Natural killer cell (primary cell): ENCODE measurements at regions not wholly inside any gene's neighbourhood (a gene's known extent, or its start where the extent isn't known, plus 50 kb on each side); places are given as distances from the start of the nearest gene placed in this dataset.

Experiments used
- ATAC-seq, 3 donors: fragments of 150-1000 bp in 2 of 3; fragments of 200-7000 bp in 1 of 3; cut with Tn5 transposase; 1 replicate in 1 of 3; 2 replicates in 2 of 3; pipeline ENCODE4 v1.10.0; 2021; ENCODE audit warnings: mild to moderate bottlenecking in 2 of 3, moderate library complexity in 2 of 3
- DNase-seq, 2 donors: peaks; one replicate each; pipeline versions ENCODE4 v3.0.0 to v3.0.0-alpha.2; 2013 to 2021; ENCODE audit warnings: mixed read lengths in 1 of 2
- H3K27ac ChIP-seq: one replicate; pipeline ENCODE4 v1.5.1; 2013; ENCODE audit warnings: mild to moderate bottlenecking, low read length
- H3K27me3 ChIP-seq: one replicate; pipeline ENCODE4 v1.6.1; 2013; ENCODE audit warnings: low read length; ENCODE audit not compliant: control insufficient read depth, insufficient read depth
- H3K36me3 ChIP-seq: one replicate; pipeline ENCODE4 v1.6.1; 2013; ENCODE audit warnings: low read length; ENCODE audit not compliant: control insufficient read depth, insufficient read depth
- H3K4me1 ChIP-seq: one replicate; pipeline ENCODE4 v1.6.1; 2013; ENCODE audit warnings: low read length; ENCODE audit not compliant: control insufficient read depth, insufficient read depth
- H3K4me3 ChIP-seq: one replicate; pipeline ENCODE4 v1.5.1; 2013; ENCODE audit warnings: low read length
- H3K9me3 ChIP-seq: one replicate; pipeline ENCODE4 v1.6.1; 2013; ENCODE audit warnings: low read length; ENCODE audit not compliant: control insufficient read depth, insufficient read depth
- H3K27ac Mint-ChIP-seq, 2 donors: one replicate each; pipeline ENCODE4 v1.8.0; 2022; ENCODE audit warnings: mild to moderate bottlenecking in 2 of 2, mixed read lengths in 2 of 2, moderate library complexity in 1 of 2
- H3K27me3 Mint-ChIP-seq, 2 donors: one replicate each; pipeline ENCODE4 v1.8.0; 2022; ENCODE audit warnings: low read depth in 2 of 2, mixed read lengths in 2 of 2
- H3K36me3 Mint-ChIP-seq: one replicate; pipeline ENCODE4 v1.8.0; 2022; ENCODE audit warnings: mixed read lengths
- H3K4me1 Mint-ChIP-seq, 2 donors: one replicate each; pipeline ENCODE4 v1.8.0; 2022; ENCODE audit warnings: mixed read lengths in 2 of 2
- H3K4me3 Mint-ChIP-seq: one replicate; pipeline ENCODE4 v1.8.0; 2022; ENCODE audit warnings: mild to moderate bottlenecking, moderate library complexity, mixed read lengths
- H3K9me3 Mint-ChIP-seq, 2 donors: one replicate each; pipeline ENCODE4 v1.8.0; 2022; ENCODE audit warnings: mixed read lengths in 2 of 2
- WGBS: methylation state at CpG from one replicate; pipeline ENCODE4 v1.1.7; 2013; ENCODE audit warnings: missing lambda C conversion rate; ENCODE audit not compliant: insufficient coverage; 5-methylcytosine and 5-hydroxymethylcytosine counted together
- intact Hi-C: fragments of 100-400 bp; cut with micrococcal nuclease; formaldehyde crosslinking; loops from one replicate; pipeline ENCODE4 v1.14.2; 2022
- TF ChIP-seq, protein P1 (sequence below): fragments of 200-600 bp; IDR thresholded peaks from one replicate; pipeline ENCODE4 v1.8.0; 2022; ENCODE audit warnings: antibody characterized with exemption

DNA sequence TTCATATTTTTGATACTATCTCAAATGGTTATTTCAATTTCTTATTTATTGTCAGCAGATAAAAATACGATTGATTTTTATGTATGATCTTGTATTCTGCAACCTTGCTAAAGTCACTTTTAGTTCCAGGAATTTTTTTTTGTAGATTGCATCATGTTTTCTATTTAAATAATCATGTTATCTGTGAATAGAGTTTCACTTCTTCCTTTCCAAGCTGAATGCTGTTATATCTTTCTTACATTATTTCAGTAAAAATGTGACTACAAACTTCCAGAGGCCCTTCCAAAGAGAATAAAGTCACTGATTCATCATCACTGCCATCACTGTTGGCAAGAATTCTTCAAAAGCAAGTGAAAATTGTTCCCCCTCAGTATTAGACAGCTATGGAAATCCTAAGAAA is 104.7 kb upstream of the RAP1B start:
- H3K4me1 Mint-ChIP-seq = peaks cover 5 to 7% of the 10 kb centered on the region in 2 donors
- Histone ChIP-seq H3K27me3 (no peaks in the 10 kb centered on the region), H3K4me3 (no peak overlapping the region), H3K9me3 (no peaks in the 10 kb centered on the region), H3K36me3 (no peaks in the 10 kb centered on the region), H3K4me1 (no peaks in the 10 kb centered on the region), H3K27ac (no peak overlapping the region)
- no peaks in the 10 kb centered on the region for H3K36me3 Mint-ChIP-seq
- peaks cover 0 to 2% of the 10 kb centered on the region in 2 donors for H3K9me3 Mint-ChIP-seq
- H3K27me3 Mint-ChIP-seq = no peaks in the 10 kb centered on the region
- TF ChIP-seq, protein P1, sequence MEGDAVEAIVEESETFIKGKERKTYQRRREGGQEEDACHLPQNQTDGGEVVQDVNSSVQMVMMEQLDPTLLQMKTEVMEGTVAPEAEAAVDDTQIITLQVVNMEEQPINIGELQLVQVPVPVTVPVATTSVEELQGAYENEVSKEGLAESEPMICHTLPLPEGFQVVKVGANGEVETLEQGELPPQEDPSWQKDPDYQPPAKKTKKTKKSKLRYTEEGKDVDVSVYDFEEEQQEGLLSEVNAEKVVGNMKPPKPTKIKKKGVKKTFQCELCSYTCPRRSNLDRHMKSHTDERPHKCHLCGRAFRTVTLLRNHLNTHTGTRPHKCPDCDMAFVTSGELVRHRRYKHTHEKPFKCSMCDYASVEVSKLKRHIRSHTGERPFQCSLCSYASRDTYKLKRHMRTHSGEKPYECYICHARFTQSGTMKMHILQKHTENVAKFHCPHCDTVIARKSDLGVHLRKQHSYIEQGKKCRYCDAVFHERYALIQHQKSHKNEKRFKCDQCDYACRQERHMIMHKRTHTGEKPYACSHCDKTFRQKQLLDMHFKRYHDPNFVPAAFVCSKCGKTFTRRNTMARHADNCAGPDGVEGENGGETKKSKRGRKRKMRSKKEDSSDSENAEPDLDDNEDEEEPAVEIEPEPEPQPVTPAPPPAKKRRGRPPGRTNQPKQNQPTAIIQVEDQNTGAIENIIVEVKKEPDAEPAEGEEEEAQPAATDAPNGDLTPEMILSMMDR = no peak
- no peak overlapping the region for H3K27ac Mint-ChIP-seq
- intact Hi-C loops = no loop called here
- DNase-seq (no peak), ATAC-seq (no peak)
- WGBS = no CpG with 5 or more reads among the region's 1 CpG
- H3K4me3 Mint-ChIP-seq = no peak overlapping the region

DNA sequence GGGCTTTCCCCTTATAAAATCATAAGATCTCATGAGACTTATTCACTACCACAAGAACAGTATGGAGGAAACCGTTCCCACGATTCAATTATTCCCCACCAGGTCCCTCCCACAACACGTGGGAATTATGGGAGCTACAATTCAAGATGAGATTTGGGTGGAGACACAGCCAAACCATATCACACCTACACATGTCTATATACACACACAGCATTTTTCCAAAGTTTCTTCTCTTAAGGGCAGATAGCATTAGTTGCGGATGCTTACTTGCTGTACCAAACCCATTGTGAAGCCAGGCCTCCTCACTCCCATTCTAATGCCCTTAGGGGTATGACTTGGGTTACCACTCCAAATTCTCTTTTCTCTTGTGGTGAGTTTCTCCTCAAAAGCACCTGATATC is 104.1 kb upstream of the RAP1B start:
- Histone ChIP-seq H3K4me3 (no peak overlapping the region), H3K4me1 (no peaks in the 10 kb centered on the region), H3K27me3 (no peaks in the 10 kb centered on the region), H3K9me3 (no peaks in the 10 kb centered on the region), H3K36me3 (no peaks in the 10 kb centered on the region), H3K27ac (no peak overlapping the region)
- H3K4me3 Mint-ChIP-seq = no peak overlapping the region
- no peaks in the 10 kb centered on the region for H3K27me3 Mint-ChIP-seq
- H3K27ac Mint-ChIP-seq = no peak overlapping the region
- intact Hi-C loops = no loop called here
- H3K36me3 Mint-ChIP-seq = no peaks in the 10 kb centered on the region
- TF ChIP-seq, protein P1 = no peak
- DNase-seq (no peak), ATAC-seq (no peak)
- WGBS = 96% methylated on average over 2 of the region's 4 CpGs
- peaks cover 0 to 2% of the 10 kb centered on the region in 2 donors for H3K9me3 Mint-ChIP-seq
- peaks cover 5 to 7% of the 10 kb centered on the region in 2 donors for H3K4me1 Mint-ChIP-seq

DNA sequence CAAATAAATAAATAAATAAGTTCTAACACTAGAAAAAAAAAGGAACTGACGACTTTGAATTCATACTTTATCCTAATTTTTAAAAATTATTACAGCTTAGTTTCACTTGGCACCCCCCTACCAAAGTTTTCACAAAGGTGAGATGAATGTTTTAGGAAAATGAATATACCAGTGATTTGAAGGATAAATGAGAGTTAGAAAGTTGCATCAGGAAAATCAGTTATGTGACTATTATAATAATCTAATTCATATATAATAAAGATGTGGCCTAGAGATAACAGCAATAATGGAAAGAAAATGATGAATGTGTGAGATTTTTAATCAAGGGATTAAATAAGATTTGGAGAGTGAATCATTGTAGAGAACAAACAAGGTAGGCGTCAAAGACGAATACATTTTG is 103.0 kb upstream of the RAP1B start:
- DNase-seq (no peak), ATAC-seq (no peak)
- intact Hi-C loops = no loop called here
- H3K27ac ChIP-seq = no peak overlapping the region
- WGBS = no CpG with 5 or more reads among the region's 3 CpGs
- H3K36me3 ChIP-seq = no peaks in the 10 kb centered on the region
- no peaks in the 10 kb centered on the region for H3K9me3 ChIP-seq
- H3K4me3 ChIP-seq = no peak overlapping the region
- no peaks in the 10 kb centered on the region for H3K27me3 Mint-ChIP-seq
- TF ChIP-seq, protein P1 = no peak
- peaks cover 0 to 2% of the 10 kb centered on the region in 2 donors for H3K9me3 Mint-ChIP-seq
- no peak overlapping the region for H3K4me3 Mint-ChIP-seq
- H3K4me1 Mint-ChIP-seq = peaks cover 5 to 7% of the 10 kb centered on the region in 2 donors
- no peak overlapping the region for H3K27ac Mint-ChIP-seq
- H3K27me3 ChIP-seq = no peaks in the 10 kb centered on the region
- H3K4me1 ChIP-seq = no peaks in the 10 kb centered on the region
- H3K36me3 Mint-ChIP-seq = no peaks in the 10 kb centered on the region

GRCh38 chr12:68508576-68508975 is 102.1 kb upstream of the RAP1B start:
- Mint-ChIP-seq H3K36me3 (no peaks in the 10 kb centered on the region), H3K27ac (no peak overlapping the region), H3K27me3 (no peaks in the 10 kb centered on the region), H3K9me3 (peaks cover 0 to 2% of the 10 kb centered on the region in 2 donors), H3K4me3 (no peak overlapping the region), H3K4me1 (peaks cover 1 to 7% of the 10 kb centered on the region in 2 donors)
- 75% methylated on average over 2 of the region's 2 CpGs for WGBS
- TF ChIP-seq, protein P1 = no peak
- Histone ChIP-seq H3K4me3 (no peak overlapping the region), H3K36me3 (no peaks in the 10 kb centered on the region), H3K4me1 (no peaks in the 10 kb centered on the region), H3K9me3 (no peaks in the 10 kb centered on the region), H3K27me3 (no peaks in the 10 kb centered on the region), H3K27ac (no peak overlapping the region)
- ATAC-seq (no peak), DNase-seq (no peak)
- intact Hi-C loops = no loop called here
